Keratinocyte (primary cell): ENCODE measurements at regions not wholly inside any gene's neighbourhood (a gene's known extent, or its start where the extent isn't known, plus 50 kb on each side); places are given as distances from the start of the nearest gene placed in this dataset.

Experiments used
- DNase-seq: peaks from one replicate; pipeline ENCODE4 v3.0.0-alpha.2; 2011; ENCODE audit warnings: low read depth, missing footprints, low spot score
- FAIRE-seq: peaks from 2 replicates; lab custom pipeline; 2011; peaks lifted over from hg19 to GRCh38; lab: Jason Lieb, UNC
- H2AFZ ChIP-seq: 2 replicates; pipeline ENCODE4 v1.6.0; 2012; ENCODE audit warnings: low read length, control low read depth, inconsistent platforms; ENCODE audit not compliant: control insufficient read depth
- H3K27ac ChIP-seq: 2 replicates; pipeline ENCODE4 v1.5.1; 2011; ENCODE audit warnings: low read length; ENCODE audit not compliant: control insufficient read depth, insufficient read depth
- H3K27me3 ChIP-seq: 3 replicates; pipeline ENCODE4 v1.6.0; 2011; ENCODE audit warnings: low read length; ENCODE audit not compliant: control insufficient read depth, insufficient read depth; ENCODE audit errors: extremely low read depth
- H3K36me3 ChIP-seq, 2 experiments: 2 replicates in 1 of 2; 3 replicates in 1 of 2; pipeline ENCODE4 v1.5.1; 2011; ENCODE audit warnings: low read length in 2 of 2, mild to moderate bottlenecking in 1 of 2; ENCODE audit not compliant: control insufficient read depth in 2 of 2, insufficient read depth in 2 of 2; ENCODE audit errors: extremely low read depth in 1 of 2
- H3K4me1 ChIP-seq: 3 replicates; pipeline ENCODE4 v1.5.1; 2011; ENCODE audit warnings: low read length; ENCODE audit not compliant: control insufficient read depth, insufficient read depth; ENCODE audit errors: extremely low read depth
- H3K4me2 ChIP-seq: 3 replicates; pipeline ENCODE4 v1.6.0; 2011; ENCODE audit warnings: low read depth, low read length; ENCODE audit not compliant: control insufficient read depth, insufficient read depth; ENCODE audit errors: extremely low read depth
- H3K4me3 ChIP-seq, 3 experiments: fragments of 200-600 bp in 1 of 3; sonication (generic) in 1 of 3; 2 replicates in 2 of 3; 3 replicates in 1 of 3; pipeline ENCODE4 v1.5.1; 2011 to 2016; ENCODE audit warnings: low read length in 3 of 3, mild to moderate bottlenecking in 3 of 3, control low read depth in 2 of 3, inconsistent platforms in 1 of 3, low read depth in 1 of 3, mixed read lengths in 1 of 3, mixed run types in 1 of 3, moderate library complexity in 1 of 3; ENCODE audit not compliant: control insufficient read depth in 2 of 3, insufficient read depth in 2 of 3; ENCODE audit errors: extremely low read depth in 1 of 3
- H3K79me2 ChIP-seq: 2 replicates; pipeline ENCODE4 v1.6.0; 2012; ENCODE audit warnings: low read length; ENCODE audit not compliant: control insufficient read depth, insufficient read depth
- H3K9ac ChIP-seq: 3 replicates; pipeline ENCODE4 v1.6.0; 2011; ENCODE audit warnings: low read length; ENCODE audit not compliant: control insufficient read depth, insufficient read depth; ENCODE audit errors: extremely low read depth
- H3K9me1 ChIP-seq: 3 replicates; pipeline ENCODE4 v1.6.0; 2011; ENCODE audit warnings: low read length; ENCODE audit not compliant: control insufficient read depth, insufficient read depth; ENCODE audit errors: extremely low read depth
- H3K9me3 ChIP-seq: 2 replicates; pipeline ENCODE4 v1.5.1; 2012; ENCODE audit warnings: low read depth, low read length; ENCODE audit not compliant: control insufficient read depth
- H4K20me1 ChIP-seq: 3 replicates; pipeline ENCODE4 v1.6.0; 2011; ENCODE audit warnings: low read length; ENCODE audit not compliant: control insufficient read depth, insufficient read depth; ENCODE audit errors: extremely low read depth
- CTCF ChIP-seq, 3 experiments: IDR thresholded peaks in 1 of 3; conservative IDR thresholded peaks in 1 of 3; optimal IDR thresholded peaks in 1 of 3; 2 replicates in 2 of 3; 3 replicates in 1 of 3; pipeline versions ENCODE3 to v1.5.1; 2011; ENCODE audit warnings: low read length in 3 of 3, mild to moderate bottlenecking in 3 of 3, moderate library complexity in 2 of 3, control low read depth in 1 of 3, inconsistent platforms in 1 of 3; ENCODE audit not compliant: insufficient read depth in 2 of 3; ENCODE audit errors: extremely low read depth in 1 of 3
- EZH2 ChIP-seq: IDR thresholded peaks from one replicate; pipeline ENCODE4 v1.6.1; 2012; ENCODE audit warnings: inconsistent platforms, mild to moderate bottlenecking, low read length, moderate library complexity
- dilution Hi-C: fragments of 300-500 bp; cut with MboI; formaldehyde crosslinking; loops from one replicate; pipeline ENCODE4 v1.7.0; 2020; ENCODE audit warnings: low sequenced_read_pairs; ENCODE audit not compliant: extremely low pct_ligation_motif_present

DNA sequence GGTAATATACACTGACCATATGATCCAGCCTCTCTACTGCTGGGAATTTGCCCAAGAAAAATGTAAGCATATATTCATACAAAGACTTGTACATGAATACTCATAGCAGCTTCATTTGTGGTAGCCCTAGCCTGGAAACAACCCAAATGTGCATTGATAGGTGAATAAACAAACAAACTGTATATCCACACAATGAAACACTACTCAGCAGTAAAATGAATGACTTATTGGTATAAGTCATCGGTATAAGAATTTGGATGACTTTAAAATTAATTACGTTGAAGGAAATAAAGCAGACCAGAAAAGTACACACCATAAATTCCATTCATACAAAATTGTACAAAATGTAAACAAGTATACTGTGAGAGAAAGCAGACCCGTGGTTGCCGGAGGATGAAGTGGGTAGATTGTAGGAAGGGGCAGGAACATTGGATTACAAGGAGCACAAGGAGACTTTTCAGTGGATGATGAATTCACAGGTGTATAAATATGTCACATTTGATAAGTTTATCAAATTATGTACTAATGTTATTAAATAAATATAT, 376.7 kb downstream of the TDRD15 start:
- Histone ChIP-seq H3K9ac (no peak overlapping the region), H3K27me3 (no peaks in the 10 kb centered on the region), H3K27ac (no peak overlapping the region), H3K4me2 (no peak overlapping the region), H2AFZ (no peak overlapping the region), H3K9me3 (no peaks in the 10 kb centered on the region), H3K9me1 (no peaks in the 10 kb centered on the region), H3K79me2 (no peaks in the 10 kb centered on the region), H3K4me1 (no peaks in the 10 kb centered on the region), H3K4me3 (no peak overlapping the region), H4K20me1 (no peaks in the 10 kb centered on the region), H3K36me3 (no peaks in the 10 kb centered on the region)
- DNase-seq (no peak), FAIRE-seq (no peak)
- dilution Hi-C loops = no loop called here
- TF ChIP-seq EZH2 (no peak), CTCF (optimal IDR thresholded peaks at IDR 0.05 in 1 of 3, IDR thresholded peaks at IDR 0.05 in 1 of 3, conservative IDR thresholded peaks at IDR 0.05 in 1 of 3; ENCODE audit: extremely low read depth in 1 of 3, insufficient read depth in 2 of 3, low read length in 3 of 3) (no peak)

- no peaks in the 10 kb centered on the region for H3K9me1 ChIP-seq
- H3K9me3 ChIP-seq = no peaks in the 10 kb centered on the region
- H3K36me3 ChIP-seq = no peaks in the 10 kb centered on the region
- DNase-seq = no peak
- no peak overlapping the region for H3K4me2 ChIP-seq
- TF ChIP-seq CTCF (optimal IDR thresholded peaks at IDR 0.05 in 1 of 3, IDR thresholded peaks at IDR 0.05 in 1 of 3, conservative IDR thresholded peaks at IDR 0.05 in 1 of 3; ENCODE audit: extremely low read depth in 1 of 3, insufficient read depth in 2 of 3, low read length in 3 of 3) = no peak
- TF ChIP-seq EZH2 = no peak
- H3K79me2 ChIP-seq = no peaks in the 10 kb centered on the region
- no peak overlapping the region for H2AFZ ChIP-seq
- H4K20me1 ChIP-seq = no peaks in the 10 kb centered on the region
- no peak overlapping the region for H3K4me3 ChIP-seq
- dilution Hi-C loops = no loop called here
- FAIRE-seq = no peak
- no peaks in the 10 kb centered on the region for H3K27me3 ChIP-seq
- no peak overlapping the region for H3K27ac ChIP-seq
- no peaks in the 10 kb centered on the region for H3K4me1 ChIP-seq
- no peak overlapping the region for H3K9ac ChIP-seq
These were observed 377.7 kb downstream of the TDRD15 start for GRCh38 chr2:21501376-21502027.
